WTC11 (cell line): ENCODE measurements at regions not wholly inside any gene's neighbourhood (a gene's known extent, or its start where the extent isn't known, plus 50 kb on each side); places are given as distances from the start of the nearest gene placed in this dataset.
"Not testable (repeated sequence)": the region's sequence is repeated elsewhere in the genome, so short reads cannot be mapped to it uniquely, and the experiment has no call there.

ENCODE experiments used
- ATAC-seq: fragments of 200-7000 bp; cut with Tn5 transposase; 2 replicates; pipeline ENCODE4 v1.10.0; 2021; ENCODE audit warnings: mild to moderate bottlenecking, moderate library complexity
- CTCF ChIA-PET: fragments of 300-600 bp; sonication (Branson Sonifier 250); formaldehyde crosslinking; loops from one replicate; lab custom pipeline; 2021; ENCODE audit warnings: antibody characterized with exemption; lab: Charles Lee
- POLR2A ChIA-PET: fragments of 350-600 bp; sonication (Branson Sonifier 250); formaldehyde crosslinking; loops from one replicate; lab custom pipeline; 2021; ENCODE audit warnings: antibody characterized with exemption; lab: Charles Lee
- DNase-seq: peaks from one replicate; pipeline ENCODE4 v3.0.0; 2021; ENCODE audit warnings: low spot score
- H3K27ac Mint-ChIP-seq: 2 replicates; pipeline ENCODE4 v1.8.0; 2021; ENCODE audit warnings: mixed read lengths
- H3K27me3 Mint-ChIP-seq: 2 replicates; pipeline ENCODE4 v1.8.0; 2021; ENCODE audit warnings: low read depth, mild to moderate bottlenecking, moderate library complexity, mixed read lengths
- H3K36me3 Mint-ChIP-seq: 2 replicates; pipeline ENCODE4 v1.8.0; 2021; ENCODE audit warnings: mixed read lengths
- H3K4me1 Mint-ChIP-seq: 2 replicates; pipeline ENCODE4 v1.8.0; 2022; ENCODE audit warnings: mixed read lengths
- H3K4me3 Mint-ChIP-seq: 2 replicates; pipeline ENCODE4 v1.8.0; 2021; ENCODE audit warnings: mild to moderate bottlenecking, moderate library complexity, mixed read lengths
- H3K9me3 Mint-ChIP-seq: 2 replicates; pipeline ENCODE4 v1.8.0; 2021; ENCODE audit warnings: mixed read lengths
- ATF2 ChIP-seq: sonication (generic); formaldehyde crosslinking; IDR thresholded peaks from 2 replicates; pipeline ENCODE4 v1.8.1; 2022; ENCODE audit warnings: low read depth, missing genetic modification reagents, borderline replicate concordance
- CDX4 ChIP-seq: fragments of 250-450 bp; sonication (Bioruptor Pico); IDR thresholded peaks from 2 replicates; pipeline ENCODE4 v1.9.0; 2021; ENCODE audit warnings: moderate library complexity, mild to moderate bottlenecking, inconsistent platforms, borderline replicate concordance
- CTCF ChIP-seq: fragments of 200-600 bp; IDR thresholded peaks from 2 replicates; pipeline ENCODE4 v1.8.0; 2022; ENCODE audit warnings: antibody characterized with exemption
- E2F1 ChIP-seq: sonication (generic); formaldehyde crosslinking; IDR thresholded peaks from 2 replicates; pipeline ENCODE4 v1.8.0; 2022; ENCODE audit warnings: mild to moderate bottlenecking, missing genetic modification reagents
- ETV6 ChIP-seq: sonication (generic); formaldehyde crosslinking; IDR thresholded peaks from 2 replicates; pipeline ENCODE4 v1.8.1; 2022; ENCODE audit warnings: mild to moderate bottlenecking, missing genetic modification reagents
- FOXK1 ChIP-seq: sonication (generic); formaldehyde crosslinking; IDR thresholded peaks from 2 replicates; pipeline ENCODE4 v1.8.0; 2022; ENCODE audit warnings: mild to moderate bottlenecking, moderate library complexity, missing genetic modification reagents
- HMGA2 ChIP-seq: fragments of 250-450 bp; sonication (Bioruptor Pico); IDR thresholded peaks from 2 replicates; pipeline ENCODE4 v1.4.0; 2021; ENCODE audit warnings: mild to moderate bottlenecking, moderate library complexity
- IRF2 ChIP-seq: sonication (generic); formaldehyde crosslinking; IDR thresholded peaks from 2 replicates; pipeline ENCODE4 v1.8.0; 2022; ENCODE audit warnings: low read depth, missing genetic modification reagents, borderline replicate concordance
- NFYB ChIP-seq: sonication (generic); formaldehyde crosslinking; conservative IDR thresholded peaks from 2 replicates; pipeline ENCODE4 v1.8.0; 2022; ENCODE audit warnings: low read depth, missing genetic modification reagents
- NR2C2 ChIP-seq: sonication (generic); formaldehyde crosslinking; IDR thresholded peaks from 2 replicates; pipeline ENCODE4 v1.8.0; 2022; ENCODE audit warnings: mild to moderate bottlenecking, missing genetic modification reagents
- PREB ChIP-seq: sonication (generic); formaldehyde crosslinking; IDR thresholded peaks from 2 replicates; pipeline ENCODE4 v1.8.1; 2022; ENCODE audit warnings: mild to moderate bottlenecking, missing genetic modification reagents, moderate library complexity, borderline replicate concordance
- TEAD1 ChIP-seq: sonication (generic); formaldehyde crosslinking; IDR thresholded peaks from 2 replicates; pipeline ENCODE4 v1.8.0; 2022; ENCODE audit warnings: mild to moderate bottlenecking, missing genetic modification reagents
- TP53 ChIP-seq: sonication (generic); formaldehyde crosslinking; IDR thresholded peaks from 2 replicates; pipeline ENCODE4 v1.8.1; 2023; ENCODE audit warnings: mild to moderate bottlenecking, missing genetic modification reagents
- USF2 ChIP-seq: sonication (generic); formaldehyde crosslinking; IDR thresholded peaks from 2 replicates; pipeline ENCODE4 v1.8.1; 2023; ENCODE audit warnings: mild to moderate bottlenecking, missing genetic modification reagents, moderate library complexity
- ZBTB21 ChIP-seq: sonication (generic); formaldehyde crosslinking; IDR thresholded peaks from 2 replicates; pipeline ENCODE4 v1.8.1; 2023; ENCODE audit warnings: mild to moderate bottlenecking, missing genetic modification reagents, borderline replicate concordance
- ZNF121 ChIP-seq: sonication (generic); formaldehyde crosslinking; IDR thresholded peaks from 2 replicates; pipeline ENCODE4 v1.8.0; 2023; ENCODE audit warnings: missing genetic modification reagents
- ZNF138 ChIP-seq: sonication (generic); formaldehyde crosslinking; conservative IDR thresholded peaks from 2 replicates; pipeline ENCODE4 v1.8.1; 2022; ENCODE audit warnings: mild to moderate bottlenecking, moderate library complexity, missing genetic modification reagents
- ZNF671 ChIP-seq: fragments of 250-450 bp; sonication (Bioruptor Pico); IDR thresholded peaks from 2 replicates; pipeline ENCODE4 v1.8.0; 2021; ENCODE audit warnings: mild to moderate bottlenecking

- no peaks in the 10 kb centered on the region; the same call in none of the 2 replicates for H3K27me3 Mint-ChIP-seq
- no peak overlapping the region for H3K27ac Mint-ChIP-seq
- no peaks in the 10 kb centered on the region for H3K36me3 Mint-ChIP-seq
- TF ChIP-seq ZNF671 (no peak), NR2C2 (no peak), CTCF (no peak), ZBTB21 (CRISPR knock-in tag) (no peak)
- peaks cover 2% of the 10 kb centered on the region; the same call in 1 of the 2 replicates for H3K9me3 Mint-ChIP-seq
- H3K4me1 Mint-ChIP-seq, result peaks cover 2% of the 10 kb centered on the region; the same call in 1 of the 2 replicates
- no peak for ATAC-seq
- no peak for DNase-seq
- CTCF ChIA-PET, result no interaction called here
- H3K4me3 Mint-ChIP-seq, result no peak overlapping the region
- POLR2A ChIA-PET, result interaction anchor here (0.7 kb wide), 2 partner anchors 966 to 1793 kb away, joined by 4 to 6 read pairs; no protein-coding TSS in a partner anchor
These were observed 913.1 kb upstream of the GRIA3 start for GRCh38 chrX:122270809-122271494.

- Mint-ChIP-seq H3K27me3 (no peaks in the 10 kb centered on the region; the same call in 1 of the 2 replicates), H3K4me1 (peaks cover 2% of the 10 kb centered on the region; the same call in 1 of the 2 replicates), H3K36me3 (no peaks in the 10 kb centered on the region), H3K27ac (no peak overlapping the region), H3K4me3 (no peak overlapping the region), H3K9me3 (peaks cover 2% of the 10 kb centered on the region; the same call in 1 of the 2 replicates)
- ChIA-PET POLR2A (no interaction called here), CTCF (no interaction called here)
- TF ChIP-seq CDX4 (CRISPR knock-in tag) (no peak), E2F1 (CRISPR knock-in tag) (no peak), HMGA2 (CRISPR knock-in tag) (no peak), FOXK1 (no peak), NR2C2 (no peak), TEAD1 (CRISPR knock-in tag) (no peak), ZNF121 (no peak), ZNF138 (no peak), ATF2 (CRISPR knock-in tag) (no peak)
- DNase-seq (no peak), ATAC-seq (no peak)
These were observed 912.1 kb upstream of the GRIA3 start for GRCh38 chrX:122272011-122272410.

- Mint-ChIP-seq H3K4me1 (peaks cover 6% of the 10 kb centered on the region), H3K27me3 (no peaks in the 10 kb centered on the region), H3K9me3 (peaks cover 2% of the 10 kb centered on the region; the same call in 1 of the 2 replicates), H3K27ac (no peak overlapping the region), H3K4me3 (no peak overlapping the region), H3K36me3 (no peaks in the 10 kb centered on the region)
- DNase-seq (no peak), ATAC-seq (no peak)
- CTCF ChIA-PET, result no interaction called here
- POLR2A ChIA-PET, result no interaction called here
- TF ChIP-seq TP53 (CRISPR knock-in tag) (no peak), NFYB (CRISPR knock-in tag) (no peak), PREB (CRISPR knock-in tag) (no peak), NR2C2 (no peak), IRF2 (CRISPR knock-in tag) (no peak), USF2 (no peak), ETV6 (CRISPR knock-in tag) (no peak)
These were observed 904.3 kb upstream of the GRIA3 start for GRCh38 chrX:122279746-122280145.

GRCh38 chrX:122299822-122300221 lies 884.3 kb upstream of the GRIA3 start:
- POLR2A ChIA-PET, H3K27ac Mint-ChIP-seq, H3K36me3 Mint-ChIP-seq, H3K27me3 Mint-ChIP-seq, H3K4me3 Mint-ChIP-seq, CTCF ChIA-PET, DNase-seq, ATAC-seq, H3K4me1 Mint-ChIP-seq: not testable (repeated sequence)
- peaks cover 11% of the 10 kb centered on the region; the same call in 1 of the 2 replicates for H3K9me3 Mint-ChIP-seq
